Suppressor macrophage treated with lipopolysaccharide for 4 hours (primary cell): ENCODE measurements at regions not wholly inside any gene's neighbourhood (a gene's known extent, or its start where the extent isn't known, plus 50 kb on each side); places are given as distances from the start of the nearest gene placed in this dataset.
"Not testable (repeated sequence)": the region's sequence is repeated elsewhere in the genome, so short reads cannot be mapped to it uniquely, and the experiment has no call there.

Experiments used
- DNase-seq: peaks from one replicate; pipeline ENCODE4 v3.0.0-alpha.2; 2020

DNA sequence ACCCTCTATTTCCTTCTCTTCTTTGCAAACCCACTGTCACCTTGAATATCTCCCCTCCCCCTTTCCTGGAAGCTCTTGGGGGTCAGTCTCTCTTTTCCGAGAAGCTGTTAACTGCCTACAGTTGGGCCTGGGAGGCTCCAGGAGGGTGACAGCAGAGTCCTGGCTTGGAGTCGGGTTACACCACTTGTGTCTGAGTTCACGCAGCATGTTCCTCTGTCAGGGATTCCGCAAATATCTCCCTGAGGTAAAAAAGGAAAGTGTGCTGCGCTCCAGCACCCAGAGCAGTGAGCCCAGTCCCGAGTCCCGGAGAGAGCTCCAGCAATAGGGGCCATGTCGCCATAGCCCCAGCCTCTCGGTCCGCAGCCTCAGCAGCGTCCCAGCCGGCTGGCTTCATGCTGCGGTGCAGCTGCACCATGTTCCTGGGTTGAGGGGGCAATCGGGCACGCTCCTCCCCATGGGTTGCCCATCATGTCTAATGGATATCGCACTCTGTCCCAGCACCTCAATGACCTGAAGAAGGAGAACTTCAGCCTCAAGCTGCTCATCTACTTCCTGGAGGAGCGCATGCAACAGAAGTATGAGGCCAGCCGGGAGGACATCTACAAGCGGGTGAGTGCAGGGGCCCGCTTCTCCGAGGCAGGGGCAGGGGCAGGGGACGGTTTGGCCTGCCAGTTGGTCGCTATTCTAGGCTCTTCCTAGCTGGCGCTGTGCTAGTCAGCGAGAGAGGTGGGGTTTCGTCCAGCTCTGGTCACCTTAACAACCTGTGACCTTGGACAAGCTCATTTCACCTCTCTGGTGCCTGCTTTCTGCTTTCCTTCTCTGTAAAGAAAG is 101.3 kb upstream of the SEC22B start:
- DNase-seq: not testable (repeated sequence)

DNA sequence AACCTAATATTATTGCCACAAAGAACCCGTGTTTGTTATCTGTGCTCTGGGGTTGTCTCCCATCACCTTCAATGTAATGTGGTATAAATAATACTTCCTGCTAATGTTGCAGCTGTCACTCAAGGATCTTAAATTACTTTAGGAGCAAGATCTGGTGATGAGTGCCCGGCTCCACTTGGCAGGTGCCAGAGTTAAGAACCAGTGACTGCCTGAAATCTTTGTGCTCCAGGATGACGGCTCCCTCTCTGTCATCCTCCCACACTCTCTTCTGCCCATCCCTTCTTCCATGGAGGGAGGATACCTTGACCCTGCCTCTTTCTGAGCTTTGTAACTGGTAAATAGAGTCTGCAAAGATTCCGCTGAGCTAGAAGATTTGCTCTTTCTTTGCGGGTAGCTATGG is 100.4 kb upstream of the SEC22B start:
- not testable (repeated sequence) for DNase-seq

DNA sequence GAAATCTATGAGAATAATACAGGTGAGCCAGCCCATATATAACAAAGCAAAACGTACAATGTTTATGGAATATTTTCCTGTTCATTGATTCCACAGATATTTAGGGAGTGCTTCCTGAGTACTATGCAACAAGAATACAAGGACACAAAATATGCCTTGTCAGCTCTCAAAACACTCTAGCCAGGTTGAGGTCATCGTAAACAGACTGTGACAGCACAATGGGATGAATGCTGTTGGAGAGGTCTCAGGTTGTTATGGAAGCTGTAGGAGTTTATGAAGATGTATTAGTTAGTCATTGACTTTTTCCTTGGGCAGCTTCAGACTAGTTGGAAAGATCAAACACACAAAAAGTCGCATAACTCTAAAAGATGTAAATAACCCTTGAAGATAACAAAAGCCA is 98.1 kb upstream of the SEC22B start:
- not testable (repeated sequence) for DNase-seq

DNA sequence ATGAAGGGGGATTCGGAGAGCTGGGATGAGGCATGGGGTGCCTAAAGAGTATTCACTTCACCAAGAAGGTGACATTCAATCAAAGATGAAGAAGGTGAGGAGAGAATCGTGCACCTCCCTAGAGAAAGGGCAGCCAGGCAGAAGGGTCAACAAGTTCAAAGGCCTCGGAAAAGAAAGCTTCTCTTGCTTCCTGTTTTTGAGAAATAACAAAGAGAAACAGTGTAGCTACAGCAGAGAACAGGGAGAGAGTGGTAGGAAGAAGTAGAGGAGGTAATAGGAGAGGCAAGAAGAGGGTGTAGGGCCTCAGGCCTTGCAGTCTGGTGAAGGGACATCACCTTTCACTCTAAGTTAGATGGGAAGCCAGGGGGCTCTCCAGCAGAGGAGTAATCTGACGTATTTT is 97.0 kb upstream of the SEC22B start:
- not testable (repeated sequence) for DNase-seq

DNA sequence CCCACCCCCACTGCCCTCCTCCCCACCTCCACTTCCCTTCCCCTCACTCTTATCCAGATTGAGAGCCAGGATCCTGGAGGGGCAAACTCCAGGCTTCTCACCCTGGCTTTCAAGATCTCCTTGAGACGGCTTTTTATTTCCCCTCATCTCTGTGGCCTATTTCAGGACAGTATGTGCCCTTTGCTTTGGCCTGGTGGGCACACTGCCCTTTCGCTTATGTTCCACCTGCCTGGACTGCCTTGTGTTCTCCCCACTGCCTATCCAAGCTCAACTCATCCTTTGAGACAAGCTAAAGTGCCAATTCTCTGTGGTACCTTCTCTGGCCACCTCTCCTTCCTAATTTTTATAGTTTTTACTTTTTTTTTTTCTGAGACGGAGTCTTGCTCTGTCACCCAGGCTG is 95.9 kb upstream of the SEC22B start:
- not testable (repeated sequence) for DNase-seq

DNA sequence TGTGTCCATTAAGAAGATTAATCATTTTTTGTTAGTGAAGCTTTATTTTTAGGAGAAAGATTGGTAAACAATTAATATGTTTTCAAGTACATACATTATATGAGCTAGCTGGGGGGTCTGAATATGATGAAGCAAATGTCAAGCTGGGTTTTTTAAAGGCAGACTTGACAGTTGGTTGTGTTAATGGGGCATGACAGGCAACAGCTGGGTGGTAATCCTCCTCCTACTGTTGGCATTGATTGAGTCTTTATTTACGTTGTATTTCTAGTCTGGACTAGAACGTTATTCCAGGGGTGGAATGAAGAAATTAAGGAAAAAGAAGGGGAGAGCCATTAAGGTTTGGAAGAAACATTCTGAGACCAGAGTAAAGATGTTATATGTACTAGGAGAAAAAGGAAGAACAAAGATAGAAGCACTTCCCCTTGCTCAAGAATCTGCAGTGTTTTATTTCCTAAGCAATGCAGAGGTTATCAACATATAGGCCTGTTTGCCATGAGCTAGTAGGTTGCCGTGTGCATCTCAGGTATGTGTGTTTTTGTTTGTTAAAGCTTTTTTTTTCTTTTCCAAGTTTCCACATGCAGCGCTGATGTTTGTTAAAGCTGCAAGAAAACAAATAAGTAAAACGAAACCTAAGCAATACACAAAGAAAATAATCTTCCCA is 95.4 kb upstream of the SEC22B start:
- not testable (repeated sequence) for DNase-seq

DNA sequence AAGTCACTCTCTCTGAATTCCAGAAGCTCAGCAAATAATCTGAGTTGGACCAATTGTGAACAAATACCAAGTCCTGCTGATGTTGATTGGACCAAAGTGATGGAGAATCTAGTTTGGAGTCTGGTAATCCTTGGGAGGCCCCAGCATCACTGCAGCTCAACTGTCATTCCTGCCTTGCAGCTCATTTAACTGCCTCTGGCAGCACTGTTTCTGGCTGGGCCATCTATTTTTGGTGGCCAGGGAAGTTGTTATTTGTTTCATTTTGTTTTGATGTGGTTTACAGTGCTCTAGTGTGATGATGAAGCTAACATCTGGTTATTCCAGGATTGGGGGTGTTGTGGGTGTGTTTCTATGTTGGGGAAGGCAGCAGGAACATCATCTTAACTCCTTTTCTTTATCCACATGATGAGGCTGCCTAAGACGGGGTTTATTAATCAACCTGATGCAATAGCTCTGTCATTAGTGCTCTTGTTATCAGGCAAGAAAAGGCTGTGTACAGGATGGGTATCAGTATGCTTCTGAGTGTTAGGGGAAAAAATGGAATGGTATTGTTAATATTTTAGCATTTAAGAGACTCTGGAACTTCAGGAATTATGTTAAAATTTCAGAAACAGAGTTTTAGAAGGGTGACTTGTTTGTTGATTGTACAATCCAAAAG is 91.7 kb upstream of the SEC22B start:
- not testable (repeated sequence) for DNase-seq

DNA sequence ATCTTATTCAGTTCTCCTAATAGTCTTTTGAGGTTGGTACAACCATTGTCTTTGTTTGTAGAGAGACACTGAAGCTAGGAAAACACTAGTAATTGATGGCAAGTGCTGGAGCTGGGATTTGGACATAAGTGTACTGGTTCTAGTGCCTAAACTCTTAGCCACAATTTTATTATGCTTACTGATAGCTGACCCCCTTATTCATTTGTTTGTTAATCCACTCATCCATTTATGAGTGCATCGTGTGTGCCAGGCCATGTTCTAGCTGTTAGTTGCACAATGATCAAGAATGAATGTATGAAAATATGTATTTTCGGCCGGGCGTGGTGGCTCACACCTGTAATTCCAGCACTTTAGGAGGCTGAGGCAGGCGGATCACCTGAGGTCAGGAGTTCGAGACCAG is 88.2 kb upstream of the SEC22B start:
- not testable (repeated sequence) for DNase-seq

DNA sequence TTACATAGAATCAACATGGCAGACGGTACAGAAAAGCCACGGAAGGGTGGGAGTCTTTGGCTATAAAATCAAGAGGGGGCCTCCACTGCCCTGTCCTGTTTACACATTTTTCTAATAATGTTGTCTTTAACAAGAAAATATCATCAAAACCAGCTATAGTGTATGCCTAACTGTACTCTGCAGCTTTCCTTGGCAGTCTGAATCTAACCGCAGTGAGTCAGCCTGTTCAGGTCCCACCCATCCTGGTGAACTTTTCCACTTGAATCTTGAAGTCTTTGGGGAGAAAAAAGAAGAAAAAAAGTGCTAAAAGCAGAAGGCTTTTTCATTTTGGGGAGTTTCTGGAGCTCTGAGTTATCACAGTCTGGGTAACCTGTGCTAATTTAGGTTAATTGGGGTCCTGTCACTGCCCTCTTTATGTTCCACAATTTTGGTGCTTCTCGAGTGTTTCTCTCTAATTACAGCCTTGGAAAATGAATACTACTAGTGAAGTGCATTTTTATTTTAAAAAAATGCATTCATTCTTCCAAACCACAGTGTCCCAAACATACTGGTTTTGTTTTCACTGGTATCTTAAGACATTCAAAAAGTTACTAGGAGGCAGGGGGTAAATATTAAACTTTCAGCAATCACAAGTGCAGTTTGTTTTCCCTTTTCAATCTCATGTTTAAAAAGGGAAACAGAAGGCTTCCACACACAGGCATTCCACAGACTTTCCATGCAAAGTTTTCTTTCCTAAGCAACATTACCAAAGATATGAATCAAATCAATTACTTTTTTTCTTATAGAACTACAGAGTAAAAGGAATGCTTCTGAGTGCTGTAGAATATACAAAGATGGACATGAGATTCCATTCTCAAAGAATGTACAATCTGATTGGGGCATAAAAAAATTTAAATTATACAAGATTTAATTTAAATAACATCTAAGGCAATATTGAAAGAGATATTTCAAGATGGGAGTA is 86.8 kb upstream of the SEC22B start:
- not testable (repeated sequence) for DNase-seq

DNA sequence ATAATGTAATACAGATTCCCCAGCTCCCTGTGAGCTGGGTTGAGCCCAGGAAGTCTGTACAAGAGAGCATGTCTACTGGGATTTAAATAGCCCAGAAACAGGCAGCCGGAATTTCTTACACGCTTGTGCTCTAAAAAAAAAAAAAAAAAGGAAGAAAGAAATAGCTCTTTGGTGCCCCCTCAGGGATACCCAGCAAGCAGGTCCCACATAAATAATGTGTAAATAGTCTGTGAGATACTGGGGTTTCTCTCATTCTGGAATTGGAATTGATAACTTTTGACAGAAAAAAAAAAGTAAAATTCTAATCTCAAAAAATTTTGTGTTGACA is 81.4 kb upstream of the SEC22B start:
- not testable (repeated sequence) for DNase-seq

DNA sequence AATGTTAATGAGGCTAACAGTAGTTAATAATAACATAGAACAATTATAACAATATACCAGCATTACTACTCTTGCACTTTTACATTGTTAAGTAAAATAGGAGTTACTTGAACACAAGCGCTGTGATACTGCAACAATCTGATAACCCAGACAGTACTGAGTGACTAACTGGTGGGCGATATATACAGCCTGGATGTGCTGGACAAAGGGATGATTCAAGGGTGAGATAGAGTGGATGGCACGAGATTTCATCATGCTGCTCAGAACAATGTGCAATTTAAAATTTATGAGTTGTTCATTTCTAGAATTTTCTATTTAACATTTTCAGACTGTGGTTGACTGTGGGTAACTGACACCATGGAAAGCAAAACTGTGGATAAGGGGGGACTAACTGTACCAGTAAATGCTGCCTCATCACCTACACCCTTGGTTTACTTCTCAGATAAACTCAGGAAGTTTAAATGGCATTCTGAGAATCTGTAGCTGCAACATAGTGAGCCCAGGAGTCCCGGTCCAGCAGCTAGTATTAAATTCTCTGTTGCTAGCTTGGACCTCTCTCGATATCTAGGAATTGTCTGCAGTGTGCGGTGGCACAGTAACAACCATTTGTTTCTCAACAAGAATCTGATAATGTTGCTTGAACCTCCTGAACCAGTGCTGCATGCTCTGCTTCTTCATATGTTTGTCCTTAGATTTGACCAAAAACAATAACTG is 80.9 kb upstream of the SEC22B start:
- DNase-seq: not testable (repeated sequence)

DNA sequence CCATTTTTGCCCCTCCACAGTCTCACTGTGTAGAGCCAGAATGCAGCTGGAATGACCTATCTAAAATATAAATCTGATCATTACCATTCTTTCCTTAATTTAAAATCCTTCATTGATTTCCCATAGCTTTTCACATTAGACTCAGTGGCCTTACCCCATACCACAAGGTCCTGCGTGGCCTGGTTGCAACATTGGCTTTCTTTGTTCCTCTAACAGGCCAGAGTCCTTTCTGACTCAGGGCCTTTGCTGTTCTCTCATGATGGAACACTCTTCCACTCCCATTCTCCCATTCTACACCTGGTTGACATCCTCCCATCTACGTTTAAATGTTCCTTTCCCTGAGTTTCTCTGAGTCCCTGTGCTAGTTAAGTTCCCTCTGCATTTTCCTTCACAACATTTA is 74.4 kb upstream of the SEC22B start:
- not testable (repeated sequence) for DNase-seq

DNA sequence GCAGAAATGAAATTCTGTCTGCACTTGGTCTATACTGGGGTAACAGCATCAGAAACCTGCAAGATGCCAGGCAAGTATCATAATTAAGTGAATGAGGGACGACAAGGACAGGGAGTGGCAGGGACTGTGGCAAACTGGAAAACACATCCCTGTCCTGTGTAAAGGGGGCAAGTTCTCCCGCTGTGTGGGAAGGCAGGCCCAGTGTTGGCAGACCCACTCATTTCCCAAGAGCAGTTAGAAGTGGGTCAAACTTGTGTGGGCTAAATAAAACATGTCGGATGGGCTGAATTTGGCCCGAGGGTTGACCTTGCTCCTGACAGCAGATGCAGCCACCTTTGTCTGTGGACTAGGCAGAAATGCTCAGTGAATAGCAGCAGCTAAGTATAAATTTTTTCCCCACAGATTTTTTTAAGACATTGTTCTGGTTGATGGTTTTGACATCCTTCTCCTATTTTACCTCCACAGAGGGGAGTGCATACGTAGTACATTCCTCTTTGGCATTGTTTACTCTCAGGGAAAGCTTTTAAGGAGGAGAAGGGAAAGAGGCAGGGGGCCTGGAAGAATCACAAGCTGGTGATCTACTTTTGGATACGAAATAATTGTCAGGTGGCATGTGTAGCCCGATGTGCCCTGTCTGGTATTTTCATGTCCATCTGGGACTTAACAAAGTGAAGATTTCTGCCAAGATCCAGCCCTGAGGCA is 72.6 kb upstream of the SEC22B start:
- not testable (repeated sequence) for DNase-seq

DNA sequence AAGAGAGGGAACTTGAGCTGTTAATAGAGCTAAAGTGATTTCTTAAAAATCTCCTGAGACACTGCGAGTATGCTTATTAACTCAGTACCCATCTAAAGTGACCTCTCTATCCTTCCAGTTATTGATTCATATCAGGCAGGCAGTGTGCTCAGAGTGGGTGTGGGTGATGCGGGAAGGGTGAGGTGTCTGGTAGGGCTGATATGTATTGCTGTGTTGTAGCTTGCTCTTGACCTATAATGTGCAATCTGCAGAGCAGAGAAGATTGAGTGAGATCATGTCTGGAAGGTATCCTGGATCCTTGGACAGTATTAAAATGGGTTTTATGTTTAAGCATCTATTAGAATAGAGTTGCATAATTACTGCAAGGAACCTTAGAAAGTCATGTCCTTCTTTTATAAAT is 71.9 kb upstream of the SEC22B start:
- DNase-seq: not testable (repeated sequence)

DNA sequence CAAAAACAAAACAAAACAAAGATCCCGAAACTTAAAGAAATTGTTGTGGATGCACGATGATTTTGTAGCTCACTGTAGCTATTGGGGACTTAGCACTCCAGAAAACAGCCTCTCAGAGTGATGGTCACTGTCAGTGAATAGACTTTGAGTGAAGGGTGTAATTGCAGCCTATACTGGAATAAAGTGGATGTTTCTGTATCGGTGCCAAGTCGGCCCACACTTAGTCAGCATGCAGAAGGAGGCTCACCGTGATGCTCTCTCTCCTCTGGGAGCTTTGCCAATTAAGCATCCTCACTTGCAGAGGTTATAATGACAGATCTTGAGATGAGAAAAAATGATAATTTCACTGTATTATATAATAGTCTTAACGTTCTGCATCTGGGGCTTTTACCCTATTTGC is 67.5 kb upstream of the SEC22B start:
- not testable (repeated sequence) for DNase-seq

DNA sequence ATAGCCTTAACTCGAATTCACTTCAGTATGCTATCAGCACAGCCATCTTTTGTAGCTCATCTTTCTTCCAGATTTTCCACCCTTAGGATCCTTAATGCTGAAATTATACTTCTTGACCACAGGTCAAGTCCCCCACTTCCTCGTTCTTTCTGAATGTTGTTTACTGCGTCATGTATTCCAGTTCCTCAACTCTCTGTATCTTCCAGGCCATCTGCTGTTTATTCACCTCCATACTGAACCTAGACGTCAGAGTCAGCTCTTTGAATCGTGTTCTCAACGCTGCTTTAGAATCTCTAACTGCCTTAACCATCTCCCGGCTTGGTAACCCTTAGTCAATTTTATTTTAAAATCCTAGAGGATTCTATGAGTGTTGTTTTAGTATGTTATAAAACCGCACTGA is 66.3 kb upstream of the SEC22B start:
- DNase-seq: not testable (repeated sequence)

DNA sequence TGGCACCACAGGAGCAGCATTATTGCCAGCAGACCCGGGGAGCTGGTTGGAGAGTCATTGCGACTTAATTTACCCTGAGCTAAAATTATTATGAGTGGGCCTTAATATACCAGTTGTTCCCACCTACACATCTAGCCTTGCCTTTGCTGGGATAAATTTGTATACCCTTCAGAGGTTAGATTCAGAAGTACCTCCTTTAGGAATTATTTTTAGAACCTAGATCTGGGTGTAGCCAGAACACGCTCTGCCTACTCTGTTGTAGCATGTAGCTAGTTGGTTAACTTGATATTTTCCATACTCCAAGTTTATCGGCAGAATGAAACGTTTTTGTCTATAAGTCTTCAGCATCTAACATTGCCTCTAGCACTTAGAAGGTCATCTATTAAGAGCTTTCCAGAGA is 65.5 kb upstream of the SEC22B start:
- DNase-seq: not testable (repeated sequence)

DNA sequence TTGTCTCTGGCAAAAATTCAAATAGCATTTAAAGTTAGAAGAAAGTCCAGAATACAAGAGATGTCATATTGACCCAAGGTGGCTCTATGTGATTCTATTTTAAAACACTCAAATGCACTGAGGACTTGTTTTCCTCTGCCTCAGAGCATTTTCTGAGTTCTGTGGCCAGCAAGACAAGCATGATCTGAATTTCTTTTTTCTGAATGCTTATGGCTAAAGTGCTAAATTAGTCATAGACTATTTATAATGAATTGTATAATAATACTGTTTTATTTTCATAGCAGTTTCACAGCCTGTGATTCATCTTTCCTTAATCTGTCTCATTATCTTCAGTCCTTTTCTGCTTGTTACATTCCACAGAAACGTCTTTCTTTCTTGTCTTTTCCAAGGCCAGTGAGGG is 63.9 kb upstream of the SEC22B start:
- DNase-seq: not testable (repeated sequence)

DNA sequence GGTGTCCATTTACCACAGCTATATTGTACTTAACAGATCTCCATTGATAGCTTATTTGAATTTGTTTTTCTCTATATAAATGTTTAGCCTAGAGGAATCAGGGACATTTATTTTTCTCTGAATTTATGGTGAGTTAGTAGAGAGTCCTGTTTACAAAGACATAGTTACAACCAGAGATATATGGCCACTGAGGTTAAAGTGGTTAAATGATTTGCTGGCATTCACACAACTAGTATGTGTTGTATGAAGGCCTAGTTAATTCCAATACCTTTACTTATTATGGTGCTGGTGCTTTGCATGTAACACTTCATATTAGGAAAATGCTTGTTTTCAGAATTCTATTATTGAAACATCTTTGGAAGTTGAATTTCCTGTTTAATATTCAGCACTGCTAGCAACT is 63.0 kb upstream of the SEC22B start:
- DNase-seq: not testable (repeated sequence)

DNA sequence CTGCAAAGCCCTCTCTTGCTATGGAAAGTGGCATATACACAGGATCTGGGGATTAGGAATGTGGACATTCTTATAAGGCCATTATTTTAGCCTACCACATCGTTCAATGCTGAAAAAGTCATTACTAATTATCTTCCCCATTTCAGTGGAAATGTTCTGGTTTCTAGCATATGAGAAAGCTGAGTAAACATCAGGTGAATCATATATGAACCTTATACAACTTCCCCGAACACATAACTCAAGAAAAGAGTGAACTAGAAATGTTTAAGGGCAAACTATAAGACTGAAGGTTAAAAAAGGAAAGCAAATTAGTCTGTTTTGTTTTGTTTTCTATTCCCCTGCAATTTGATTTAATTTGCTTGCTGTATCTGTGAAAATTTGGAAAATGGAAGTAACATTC is 62.5 kb upstream of the SEC22B start:
- not testable (repeated sequence) for DNase-seq

DNA sequence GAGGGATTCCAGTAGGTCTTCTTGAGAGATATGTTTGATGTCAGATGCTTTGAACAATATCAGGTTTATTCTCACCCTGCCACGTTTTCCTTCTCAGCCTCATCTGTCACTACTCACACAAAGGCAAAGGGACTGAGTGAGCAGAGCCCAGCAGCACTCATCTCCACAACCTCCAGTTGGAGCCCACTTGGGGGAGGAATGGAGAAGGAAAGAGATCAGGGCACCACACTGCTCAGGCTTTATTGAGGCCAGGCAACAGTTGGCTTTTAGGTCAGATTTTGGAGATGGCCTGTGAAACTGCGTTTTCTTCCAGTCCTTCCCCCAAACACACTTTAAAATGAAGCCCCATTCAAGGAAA is 57.3 kb upstream of the SEC22B start:
- not testable (repeated sequence) for DNase-seq
